D341Med (cell line): ENCODE measurements at regions not wholly inside any gene's neighbourhood (a gene's known extent, or its start where the extent isn't known, plus 50 kb on each side); places are given as distances from the start of the nearest gene placed in this dataset.

Experiments used
- DNase-seq: peaks from one replicate; pipeline ENCODE4 v3.0.0; 2012; ENCODE audit warnings: low spot score

- no peak for DNase-seq
Observed at GRCh38 chr2:43105586-43106558, 120.5 kb downstream of the ZFP36L2 start.

- no peak for DNase-seq
Observed at GRCh38 chr2:43104763-43105162, 121.6 kb downstream of the ZFP36L2 start.

- no peak for DNase-seq
Observed at GRCh38 chr2:43104106-43104505, 122.3 kb downstream of the ZFP36L2 start.

- no peak for DNase-seq
Observed at GRCh38 chr2:43103093-43103404, 123.4 kb downstream of the ZFP36L2 start.

- no peak for DNase-seq
Observed at GRCh38 chr2:43102366-43103092, 123.9 kb downstream of the ZFP36L2 start.

- DNase-seq: no peak
Observed at GRCh38 chr2:43101751-43102150, 124.7 kb downstream of the ZFP36L2 start.

- DNase-seq: no peak
Observed at GRCh38 chr2:43100883-43101662, 125.3 kb downstream of the ZFP36L2 start.

GRCh38 chr2:43100362-43100882, 126.0 kb downstream of the ZFP36L2 start:
- DNase-seq: no peak

GRCh38 chr2:43099797-43100196, 126.6 kb downstream of the ZFP36L2 start:
- no peak for DNase-seq

- no peak for DNase-seq
Observed at GRCh38 chr2:43098539-43098938, 127.9 kb downstream of the ZFP36L2 start.

- no peak for DNase-seq
Observed at GRCh38 chr2:43097644-43098408, 128.6 kb downstream of the ZFP36L2 start.

GRCh38 chr2:43095533-43096295, 130.7 kb downstream of the ZFP36L2 start:
- DNase-seq: no peak

GRCh38 chr2:43092520-43093179, 133.8 kb downstream of the ZFP36L2 start:
- no peak for DNase-seq

- DNase-seq: no peak
Observed at GRCh38 chr2:43090317-43090716, 136.1 kb downstream of the ZFP36L2 start.

- no peak for DNase-seq
Observed at GRCh38 chr2:43088143-43089073, 138.0 kb downstream of the ZFP36L2 start.

- DNase-seq: no peak
Observed at GRCh38 chr2:43087413-43087812, 139.0 kb downstream of the ZFP36L2 start.

GRCh38 chr2:43086451-43087221, 139.8 kb downstream of the ZFP36L2 start:
- DNase-seq: no peak

GRCh38 chr2:43085929-43086328, 140.5 kb downstream of the ZFP36L2 start:
- no peak for DNase-seq
